ENCODE measurements at regions not wholly inside any gene's neighbourhood (a gene's known extent, or its start where the extent isn't known, plus 50 kb on each side); places are given as distances from the start of the nearest gene placed in this dataset.
A peak's percentile ranks its signal among the peaks of the same experiment; 100 is the strongest.
"Not testable (repeated sequence)": the region's sequence is repeated elsewhere in the genome, so short reads cannot be mapped to it uniquely, and the experiment has no call there.

DNA sequence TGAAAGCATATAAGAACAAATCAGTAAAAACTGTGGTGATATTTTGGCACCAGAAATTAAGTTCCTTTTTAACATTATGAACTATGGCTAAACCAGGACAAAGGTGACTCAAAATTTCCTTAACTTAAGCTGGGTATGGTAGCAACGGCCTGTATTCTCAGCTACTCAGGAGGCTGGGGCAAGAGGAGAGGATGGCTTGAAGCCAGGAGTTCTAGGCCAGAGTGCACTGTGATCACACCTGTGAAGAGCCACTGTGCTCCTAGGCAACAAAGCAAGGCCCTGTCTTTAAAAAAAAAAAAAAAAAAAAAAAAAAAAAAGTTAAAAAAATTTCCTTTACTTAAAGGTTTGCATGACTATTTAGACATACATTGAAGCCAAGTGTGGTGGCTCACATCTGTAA lies 327.5 kb downstream of the GOLGA6L6 start:
- H3K36me3 ChIP-seq, H3K27me3 ChIP-seq, DNase-seq, H3K4me3 ChIP-seq, H3K9me3 ChIP-seq: not testable (repeated sequence)

DNA sequence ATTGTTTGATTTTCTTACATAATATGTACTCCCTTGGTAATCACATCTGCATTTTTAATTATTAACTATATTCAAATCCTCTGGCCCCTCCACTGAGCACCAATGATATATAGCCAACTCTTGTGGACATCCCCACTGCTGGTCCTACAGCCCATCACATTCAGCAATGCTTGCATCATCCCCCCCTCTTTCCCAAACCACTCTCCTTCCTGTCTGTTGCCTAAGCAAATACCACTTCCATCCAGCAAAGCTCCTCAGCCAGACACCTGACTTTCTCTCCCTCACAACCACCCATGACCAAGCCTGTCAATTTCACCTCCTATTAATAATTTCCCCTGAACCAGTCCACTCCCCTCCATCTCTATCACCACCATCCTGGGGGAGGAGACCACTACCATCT lies 330.1 kb downstream of the GOLGA6L6 start:
- not testable (repeated sequence) for H3K4me3 ChIP-seq, H3K36me3 ChIP-seq, H3K9me3 ChIP-seq, DNase-seq, H3K27me3 ChIP-seq

DNA sequence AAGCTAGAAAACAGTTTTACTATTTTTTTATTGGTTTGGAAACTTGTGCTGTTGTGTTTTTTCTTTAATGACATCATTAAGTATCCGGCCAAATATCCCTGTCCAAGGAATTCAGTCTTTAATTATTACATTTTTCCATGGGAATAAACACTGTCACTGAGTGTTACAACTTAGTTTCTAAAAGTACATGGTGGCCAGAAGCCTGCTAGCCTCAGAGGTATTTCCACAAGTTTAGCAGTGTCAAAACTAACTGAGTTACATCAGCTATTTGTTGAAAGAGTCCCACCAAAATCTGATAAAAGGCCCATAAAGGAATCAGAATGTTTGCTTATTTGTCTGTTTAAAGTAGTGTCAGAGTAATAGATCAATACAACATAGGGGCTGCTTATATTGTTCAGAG lies 331.6 kb downstream of the GOLGA6L6 start:
- not testable (repeated sequence) for H3K9me3 ChIP-seq, DNase-seq, H3K36me3 ChIP-seq, H3K27me3 ChIP-seq, H3K4me3 ChIP-seq

DNA sequence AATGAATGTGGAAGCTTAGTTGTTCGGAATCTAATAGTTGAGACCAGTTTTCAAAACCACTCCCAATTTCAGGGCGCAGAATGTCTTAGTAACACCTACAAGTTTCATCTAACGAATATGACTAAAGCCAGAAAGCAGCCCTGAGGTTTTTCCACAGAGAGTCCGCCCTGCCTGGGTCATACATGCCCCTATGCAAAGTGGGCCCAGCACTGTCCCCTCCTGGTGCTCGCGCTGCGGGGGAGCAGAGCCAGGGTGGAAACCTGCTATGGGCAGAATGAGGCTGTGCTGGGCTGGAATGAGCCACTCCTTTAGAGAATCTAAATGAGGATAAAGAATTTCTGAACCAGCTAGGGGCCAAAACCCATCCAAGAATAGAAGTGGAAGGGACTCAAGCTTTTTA lies 334.0 kb downstream of the GOLGA6L6 start:
- H3K4me3 ChIP-seq, H3K9me3 ChIP-seq, H3K27me3 ChIP-seq, DNase-seq, H3K36me3 ChIP-seq: not testable (repeated sequence)

DNA sequence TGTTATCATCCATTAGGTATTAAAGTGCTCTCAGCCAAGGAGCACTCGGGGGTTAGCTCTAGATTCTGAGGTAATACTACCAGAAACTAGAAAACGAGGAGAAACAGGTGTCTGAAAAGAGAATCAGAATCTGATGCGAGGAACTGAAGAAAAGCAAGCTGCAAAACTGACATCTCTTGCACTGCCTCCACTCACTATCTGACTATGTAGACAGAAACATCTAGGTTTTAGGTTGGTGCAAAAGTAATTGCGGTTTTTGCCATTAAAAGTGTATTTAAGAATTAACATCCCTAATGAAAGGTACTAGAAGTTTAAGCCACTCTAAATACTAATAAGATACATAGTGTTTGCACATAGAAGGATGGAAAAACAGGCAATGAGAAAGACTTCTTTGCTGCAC lies 334.4 kb downstream of the GOLGA6L6 start:
- not testable (repeated sequence) for H3K4me3 ChIP-seq, H3K36me3 ChIP-seq, H3K9me3 ChIP-seq, H3K27me3 ChIP-seq, DNase-seq

DNA sequence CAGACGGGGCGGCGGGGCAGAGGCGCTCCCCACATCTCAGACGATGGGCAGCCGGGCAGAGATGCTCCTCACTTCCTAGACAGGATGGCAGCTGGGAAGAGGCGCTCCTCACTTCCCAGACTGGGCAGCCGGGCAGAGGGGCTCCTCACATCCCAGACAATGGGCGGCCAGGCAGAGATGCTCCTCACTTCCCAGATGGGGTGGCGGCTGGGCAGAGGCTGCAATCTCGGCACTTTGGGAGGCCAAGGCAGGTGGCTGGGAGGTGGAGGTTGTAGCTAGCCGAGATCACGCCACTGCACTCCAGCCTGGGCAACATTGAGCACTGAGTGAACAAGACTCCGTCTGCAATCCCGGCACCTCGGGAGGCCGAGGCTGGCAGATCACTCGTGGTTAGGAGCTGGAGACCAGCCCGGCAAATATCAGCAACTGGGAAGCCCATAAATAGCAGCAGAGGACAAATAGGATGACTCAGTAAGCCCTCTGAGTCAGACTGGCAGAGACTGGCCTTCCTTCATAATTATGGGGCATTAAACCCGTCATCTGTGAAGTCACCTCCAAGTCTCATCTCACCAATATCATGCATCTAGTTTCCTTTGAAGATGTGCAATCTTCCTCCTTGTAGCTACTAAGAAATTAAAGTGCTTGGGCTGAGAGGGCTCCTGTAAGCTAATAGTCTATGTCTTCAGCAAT lies 337.3 kb downstream of the GOLGA6L6 start:
- not testable (repeated sequence) for H3K9me3 ChIP-seq, H3K4me3 ChIP-seq, H3K36me3 ChIP-seq, H3K27me3 ChIP-seq
- peak; percentile 92 for DNase-seq

DNA sequence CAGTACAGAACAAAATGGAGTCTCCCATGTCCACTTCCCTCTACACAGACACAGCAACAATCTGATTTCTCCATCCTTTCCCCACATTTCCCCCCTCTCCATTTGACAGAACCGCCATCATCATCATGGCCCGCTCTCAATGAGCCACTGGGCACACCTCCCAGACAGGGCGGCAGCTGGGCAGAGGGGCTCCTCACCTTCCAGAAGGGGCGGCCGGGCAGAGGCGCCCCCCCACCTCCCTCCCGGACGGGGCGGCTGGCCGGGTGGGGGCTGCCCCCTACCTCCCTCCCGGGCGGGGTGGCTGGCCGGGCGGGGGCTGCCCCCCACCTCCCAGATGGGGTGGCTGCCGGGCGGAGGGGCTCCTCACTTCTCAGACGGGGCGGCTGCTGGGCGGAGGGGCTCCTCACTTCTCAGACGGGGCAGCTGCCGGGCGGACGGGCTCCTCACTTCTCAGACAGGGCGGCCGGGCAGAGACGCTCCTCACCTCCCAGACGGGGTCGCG lies 337.9 kb downstream of the GOLGA6L6 start:
- H3K4me3 ChIP-seq, H3K27me3 ChIP-seq, H3K36me3 ChIP-seq, DNase-seq, H3K9me3 ChIP-seq: not testable (repeated sequence)

DNA sequence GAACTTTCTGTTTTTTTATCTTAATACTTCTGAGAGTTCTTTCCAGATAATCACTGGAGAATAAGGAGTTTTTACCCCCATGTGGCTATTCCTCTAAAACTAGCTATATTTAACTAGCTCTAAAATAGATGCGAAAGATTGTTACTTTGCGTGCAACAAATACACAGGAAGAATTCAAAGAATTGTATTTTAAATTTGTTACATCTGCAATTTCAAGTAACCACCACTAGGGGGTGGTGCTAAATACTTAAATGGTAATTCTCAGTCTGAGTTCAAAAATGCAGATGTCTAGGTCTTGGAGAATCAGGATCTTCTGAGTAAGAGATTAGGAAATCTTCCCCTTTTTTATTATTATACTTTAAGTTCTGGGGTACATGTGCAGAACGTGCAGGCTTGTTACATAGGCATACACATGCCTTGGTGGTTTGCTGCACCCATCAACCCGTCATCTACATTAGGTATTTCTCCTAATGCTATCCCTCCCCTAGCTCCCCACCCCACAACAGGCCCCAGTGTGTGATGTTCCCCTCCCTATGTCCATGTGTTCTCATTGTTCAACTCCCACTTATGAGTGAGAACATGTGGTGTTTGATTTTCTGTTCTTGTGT lies 346.9 kb downstream of the GOLGA6L6 start:
- not testable (repeated sequence) for DNase-seq, H3K4me3 ChIP-seq, H3K9me3 ChIP-seq, H3K27me3 ChIP-seq, H3K36me3 ChIP-seq

DNA sequence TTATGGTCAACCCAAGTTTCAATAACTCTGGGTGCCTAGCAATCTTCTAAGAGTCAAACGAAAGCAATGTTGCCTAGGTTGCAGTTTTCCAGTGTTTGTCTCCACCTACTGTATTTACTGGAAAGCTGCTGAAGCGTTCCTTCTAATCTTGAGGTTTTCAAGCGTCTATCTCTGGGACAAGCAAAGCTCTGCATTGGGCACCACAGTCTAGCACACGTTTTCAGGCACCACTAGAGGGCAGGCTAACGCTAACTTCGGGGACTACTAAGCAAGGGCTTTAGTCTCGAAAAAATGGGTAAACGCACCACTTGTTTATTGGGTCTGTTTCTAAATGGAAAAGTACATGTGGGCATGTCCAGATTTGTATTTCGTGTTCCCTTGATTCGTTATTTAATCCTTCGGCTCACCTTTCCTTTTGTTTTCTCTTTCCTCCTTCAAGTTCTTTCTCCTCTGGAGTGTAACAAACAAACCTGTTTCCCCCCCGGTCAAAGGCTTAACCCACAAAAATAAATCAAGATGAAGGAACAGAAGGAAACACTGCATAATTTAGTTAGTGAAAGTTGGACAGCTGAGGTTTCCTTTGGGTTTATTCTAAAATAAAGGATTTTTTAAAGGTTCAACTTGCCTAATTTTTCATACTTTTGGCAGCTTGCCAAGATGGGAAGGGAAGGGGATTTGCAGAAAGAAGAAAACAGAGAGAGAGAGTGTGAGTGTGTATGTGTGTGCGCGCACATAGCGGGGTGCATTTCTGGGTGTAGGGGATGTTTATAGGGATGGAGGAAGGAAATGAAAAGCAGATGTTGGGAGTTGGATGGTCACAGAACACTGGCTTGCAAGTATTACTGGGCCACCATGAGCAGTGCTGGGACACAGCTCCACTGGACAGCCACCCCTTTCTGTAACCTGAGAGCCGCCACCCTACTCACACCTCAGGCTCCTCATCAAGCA lies 348.3 kb downstream of the GOLGA6L6 start:
- not testable (repeated sequence) for H3K27me3 ChIP-seq, H3K4me3 ChIP-seq, H3K36me3 ChIP-seq, H3K9me3 ChIP-seq
- peak; percentile 74 for DNase-seq

DNA sequence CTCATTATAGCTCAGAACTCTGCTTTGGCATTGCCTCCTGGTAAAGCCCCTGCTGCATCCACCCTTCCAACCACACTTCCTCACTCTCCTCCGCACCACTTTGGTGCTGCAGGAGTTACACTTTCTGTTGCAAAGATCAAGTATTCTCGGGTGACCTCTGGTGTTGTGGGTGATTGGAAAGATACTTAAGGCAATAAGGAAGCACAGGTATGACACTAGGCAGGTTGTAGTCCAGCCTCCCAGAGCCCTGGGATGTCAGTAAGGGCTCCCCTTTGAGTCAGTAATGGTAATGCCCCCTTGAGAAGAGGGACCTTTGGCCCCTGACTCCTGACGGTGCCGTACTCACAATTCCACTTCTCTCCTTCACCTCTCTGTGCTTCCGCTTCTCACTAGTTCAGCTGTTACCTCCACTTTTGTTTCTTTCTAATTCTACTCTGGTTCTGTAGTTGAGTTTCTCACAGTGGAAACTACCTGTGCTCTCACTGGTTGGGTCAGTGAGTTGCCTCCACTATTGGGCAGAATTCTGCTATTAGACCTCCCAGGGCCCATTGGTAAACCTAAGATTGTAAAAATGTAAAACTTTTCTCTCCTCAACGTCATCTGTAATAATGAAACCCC lies 350.0 kb downstream of the GOLGA6L6 start:
- H3K27me3 ChIP-seq, H3K4me3 ChIP-seq, H3K9me3 ChIP-seq, H3K36me3 ChIP-seq, DNase-seq: not testable (repeated sequence)

DNA sequence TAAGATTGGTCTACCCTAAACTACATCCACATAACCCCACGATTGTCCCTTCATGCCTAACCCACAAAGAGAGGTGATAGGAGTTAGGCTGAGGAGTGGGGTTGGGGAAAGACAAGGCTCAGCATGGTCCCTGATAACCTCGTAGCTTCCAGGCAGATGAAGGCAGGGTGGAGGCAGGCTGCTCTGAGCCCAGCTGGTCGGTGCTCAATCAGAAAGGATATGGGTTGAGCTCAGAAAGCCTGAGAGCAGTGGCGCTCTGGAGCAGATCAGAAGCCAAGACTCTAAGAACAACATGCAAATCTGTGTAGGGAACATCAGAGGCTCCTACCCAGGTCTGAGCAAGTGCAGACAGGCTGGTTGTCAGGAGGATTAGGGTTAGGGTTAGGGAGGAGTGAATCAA lies 353.0 kb downstream of the GOLGA6L6 start:
- H3K27me3 ChIP-seq, H3K36me3 ChIP-seq, DNase-seq, H3K9me3 ChIP-seq, H3K4me3 ChIP-seq: not testable (repeated sequence)

DNA sequence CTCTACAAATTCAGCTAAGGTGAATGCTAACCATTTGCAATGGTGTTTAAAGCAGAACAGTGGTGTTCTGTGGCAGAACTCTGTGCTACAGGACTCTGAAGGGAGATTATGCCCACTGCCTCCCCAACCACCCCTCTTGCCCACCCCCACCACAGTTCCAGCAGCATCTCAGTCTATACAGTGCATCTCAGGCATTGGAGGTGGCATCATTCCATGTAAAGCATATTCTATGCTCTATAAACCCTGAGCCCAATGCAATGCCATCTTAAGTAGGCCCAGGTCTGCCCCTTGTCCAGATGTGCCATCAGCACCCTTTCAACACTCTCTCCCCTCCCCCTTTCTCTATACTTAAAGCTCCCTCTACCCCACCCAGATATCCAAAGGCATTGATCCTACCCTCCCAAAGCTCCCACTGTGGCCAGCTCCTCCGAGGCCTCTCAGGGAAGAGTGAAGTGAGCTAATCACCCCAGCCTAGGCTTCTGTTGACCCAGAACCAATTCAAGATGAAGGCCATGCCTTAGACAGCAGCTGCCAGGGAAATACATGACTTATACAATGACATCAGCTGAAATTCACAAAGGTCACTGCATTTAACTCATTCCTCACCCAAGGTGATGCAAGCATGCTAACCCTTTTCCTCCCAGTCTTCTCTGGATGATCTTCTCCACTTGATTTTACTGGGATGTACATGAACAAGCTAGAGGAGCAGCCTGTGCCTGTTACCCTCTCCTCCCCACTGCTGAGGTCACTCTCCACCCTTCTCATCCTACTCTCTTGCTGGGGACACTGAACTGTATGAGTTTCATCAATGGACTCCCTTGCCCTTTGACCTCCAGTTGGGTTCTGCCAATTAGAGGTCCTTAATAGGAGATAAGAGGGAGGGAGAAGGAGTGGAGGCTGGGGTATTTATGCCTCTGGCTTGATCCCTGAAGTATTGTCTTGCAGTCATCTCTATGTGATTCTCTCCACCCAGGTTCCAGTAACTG lies 353.9 kb downstream of the GOLGA6L6 start:
- not testable (repeated sequence) for H3K36me3 ChIP-seq, DNase-seq, H3K9me3 ChIP-seq, H3K4me3 ChIP-seq, H3K27me3 ChIP-seq

DNA sequence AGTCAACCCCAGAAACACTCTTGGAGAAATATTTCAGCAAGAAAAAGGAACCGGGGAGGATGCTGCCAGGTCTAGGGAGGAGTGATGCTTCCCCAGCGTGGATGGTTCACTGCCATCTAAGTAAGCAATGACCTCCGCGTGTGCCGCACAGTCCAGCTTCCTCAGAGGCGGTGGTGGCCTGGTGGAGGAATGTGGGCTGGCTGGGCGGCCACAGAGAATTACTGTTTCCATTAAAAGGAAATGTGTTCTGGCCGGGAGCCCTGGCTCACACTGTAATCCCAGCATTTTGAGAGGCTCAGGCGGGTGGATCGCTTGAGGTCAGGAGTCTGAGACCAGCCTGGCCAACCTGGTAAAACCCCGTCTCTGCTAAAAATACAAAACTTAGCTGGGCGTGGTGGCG lies 356.7 kb downstream of the GOLGA6L6 start:
- not testable (repeated sequence) for H3K36me3 ChIP-seq, H3K9me3 ChIP-seq, H3K27me3 ChIP-seq, H3K4me3 ChIP-seq
- peak; percentile 20 for DNase-seq

DNA sequence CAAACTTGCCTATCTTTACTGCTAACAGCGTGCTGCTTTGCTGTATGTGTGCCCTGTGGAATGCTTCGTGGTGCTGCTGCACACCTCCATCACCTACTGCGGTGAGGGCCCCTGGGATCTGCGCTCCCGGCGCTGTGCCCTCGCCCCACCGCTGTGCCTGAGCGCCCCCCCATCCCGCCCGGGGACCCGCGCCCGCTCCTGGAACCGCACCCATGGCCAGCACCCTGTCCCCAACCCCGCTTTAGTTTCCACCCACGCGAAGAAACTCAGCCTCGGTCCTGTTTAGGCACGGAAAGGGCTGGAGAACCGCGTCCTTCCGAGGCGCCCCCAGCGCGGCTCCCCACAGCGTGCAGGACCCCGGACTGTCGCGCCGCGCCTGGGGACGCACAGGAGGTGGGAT lies 373.4 kb downstream of the GOLGA6L6 start:
- H3K27me3 ChIP-seq, H3K36me3 ChIP-seq, H3K4me3 ChIP-seq, H3K9me3 ChIP-seq, DNase-seq: not testable (repeated sequence)

DNA sequence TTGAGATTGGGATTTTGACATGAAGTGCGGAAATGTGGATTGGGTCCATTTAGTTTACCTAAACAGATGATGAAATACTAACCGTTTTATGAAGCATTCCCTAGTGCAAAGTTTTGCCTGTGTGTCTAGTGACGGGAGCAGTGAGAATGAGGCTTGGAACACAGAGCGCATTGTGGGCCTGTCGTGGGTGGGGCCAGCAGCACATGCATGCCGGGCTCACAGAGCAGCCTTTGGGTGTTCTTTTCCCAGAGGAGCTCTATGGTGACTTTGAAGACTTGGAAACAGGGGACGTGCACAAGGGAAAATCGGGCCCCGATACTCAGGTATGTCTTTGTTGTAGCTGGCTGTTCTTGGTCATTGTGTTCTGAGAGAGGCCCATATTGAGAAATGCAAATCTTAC lies 388.1 kb downstream of the GOLGA6L6 start:
- not testable (repeated sequence) for H3K9me3 ChIP-seq, H3K36me3 ChIP-seq, DNase-seq, H3K4me3 ChIP-seq, H3K27me3 ChIP-seq

DNA sequence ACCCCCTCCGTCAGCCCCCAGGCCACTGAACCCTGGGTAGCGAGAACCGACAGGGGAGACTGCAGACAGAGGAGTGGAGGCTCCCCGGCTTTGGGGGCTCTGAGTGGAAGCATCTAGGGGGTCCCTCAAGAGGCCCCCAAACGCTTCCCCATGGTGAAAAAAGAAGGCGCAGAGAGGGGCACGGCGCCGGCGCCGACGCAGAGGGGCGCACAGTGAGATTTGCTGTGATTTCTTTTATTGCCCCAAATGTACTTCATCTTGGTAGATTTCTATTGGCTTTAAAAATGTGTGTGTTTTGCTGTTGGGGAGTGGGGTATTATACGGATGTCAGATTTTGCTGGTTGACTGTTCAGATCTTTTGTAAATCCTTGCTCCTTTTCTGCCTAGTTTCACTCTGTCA lies 392.9 kb downstream of the GOLGA6L6 start:
- not testable (repeated sequence) for H3K36me3 ChIP-seq, H3K27me3 ChIP-seq, H3K4me3 ChIP-seq, DNase-seq, H3K9me3 ChIP-seq
